Activated CD4-positive, alpha-beta memory T cell treated with anti-CD3 and anti-CD28 coated beads for 36 hours (primary cell): ENCODE measurements at regions not wholly inside any gene's neighbourhood (a gene's known extent, or its start where the extent isn't known, plus 50 kb on each side); places are given as distances from the start of the nearest gene placed in this dataset.

Experiments used
- CTCF ChIA-PET: fragments of 350-600 bp; sonication (Branson Sonifier 250); formaldehyde crosslinking; loops from one replicate; lab custom pipeline; 2021; ENCODE audit warnings: antibody characterized with exemption, inconsistent platforms; lab: Charles Lee
- POLR2A ChIA-PET: fragments of 350-600 bp; sonication (Branson Sonifier 250); formaldehyde crosslinking; loops from one replicate; lab custom pipeline; 2021; ENCODE audit warnings: antibody characterized with exemption; lab: Charles Lee
- DNase-seq: peaks from one replicate; pipeline ENCODE4 v3.0.0-alpha.2; 2020
- H3K27ac Mint-ChIP-seq: one replicate; pipeline ENCODE4 v1.8.0; 2021; ENCODE audit warnings: mixed read lengths
- H3K27me3 Mint-ChIP-seq: one replicate; pipeline ENCODE4 v1.8.0; 2021; ENCODE audit warnings: mixed read lengths
- H3K36me3 Mint-ChIP-seq: one replicate; pipeline ENCODE4 v1.8.0; 2021; ENCODE audit warnings: mixed read lengths
- H3K4me1 Mint-ChIP-seq: one replicate; pipeline ENCODE4 v1.8.0; 2021; ENCODE audit warnings: low read depth, mixed read lengths
- H3K4me3 Mint-ChIP-seq: one replicate; pipeline ENCODE4 v1.8.0; 2021; ENCODE audit warnings: mild to moderate bottlenecking, mixed read lengths
- H3K9me3 Mint-ChIP-seq: one replicate; pipeline ENCODE4 v1.8.0; 2021; ENCODE audit warnings: mixed read lengths
- intact Hi-C: fragments of 100-400 bp; cut with micrococcal nuclease; formaldehyde crosslinking; loops from one replicate; pipeline ENCODE4 v1.15.1; 2023

DNA sequence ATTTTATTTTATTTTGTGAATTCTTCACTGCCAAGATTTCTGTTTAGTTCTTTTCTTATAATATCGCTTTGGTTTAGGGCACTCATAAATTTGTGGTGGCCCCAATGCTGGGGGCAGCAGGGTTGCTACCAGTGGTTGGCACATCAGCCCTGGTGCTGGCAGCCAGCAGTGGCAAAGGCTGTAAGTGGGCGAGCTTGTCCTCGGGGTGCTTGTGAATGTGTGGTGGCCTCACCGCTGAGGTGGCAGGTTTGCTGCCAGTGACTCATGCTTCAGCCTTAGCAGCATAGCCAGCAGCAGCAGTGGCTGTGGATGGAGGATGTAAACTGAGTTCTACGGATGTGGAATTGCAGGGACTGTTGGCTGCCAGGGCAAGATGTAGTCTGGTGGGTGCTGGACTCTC lies 262.9 kb upstream of the DMAC1 start:
- no peak for DNase-seq
- Mint-ChIP-seq H3K36me3 (peaks cover 2% of the 10 kb centered on the region), H3K4me1 (peaks cover 2% of the 10 kb centered on the region), H3K9me3 (peaks cover 9% of the 10 kb centered on the region), H3K4me3 (no peak overlapping the region), H3K27me3 (no peaks in the 10 kb centered on the region), H3K27ac (no peak overlapping the region)
- intact Hi-C loops, result loop anchor here (10.0 kb wide), 1 partner anchor 488 kb away; no protein-coding TSS in a partner anchor
- POLR2A ChIA-PET, result interaction anchor here (0.7 kb wide), 1 partner anchor 837 kb away, joined by 3 read pairs; no protein-coding TSS in a partner anchor
- CTCF ChIA-PET, result no interaction called here

- POLR2A ChIA-PET, result no interaction called here
- H3K27me3 Mint-ChIP-seq, result no peaks in the 10 kb centered on the region
- no peak overlapping the region for H3K27ac Mint-ChIP-seq
- CTCF ChIA-PET, result no interaction called here
- H3K4me1 Mint-ChIP-seq, result no peaks in the 10 kb centered on the region
- DNase-seq, result no peak
- H3K9me3 Mint-ChIP-seq, result peaks cover 27% of the 10 kb centered on the region
- H3K36me3 Mint-ChIP-seq, result peaks cover 12% of the 10 kb centered on the region
- no peak overlapping the region for H3K4me3 Mint-ChIP-seq
- intact Hi-C loops, result no loop called here
These were observed 253.9 kb upstream of the DMAC1 start for GRCh38 chr9:8053501-8053900.

DNA sequence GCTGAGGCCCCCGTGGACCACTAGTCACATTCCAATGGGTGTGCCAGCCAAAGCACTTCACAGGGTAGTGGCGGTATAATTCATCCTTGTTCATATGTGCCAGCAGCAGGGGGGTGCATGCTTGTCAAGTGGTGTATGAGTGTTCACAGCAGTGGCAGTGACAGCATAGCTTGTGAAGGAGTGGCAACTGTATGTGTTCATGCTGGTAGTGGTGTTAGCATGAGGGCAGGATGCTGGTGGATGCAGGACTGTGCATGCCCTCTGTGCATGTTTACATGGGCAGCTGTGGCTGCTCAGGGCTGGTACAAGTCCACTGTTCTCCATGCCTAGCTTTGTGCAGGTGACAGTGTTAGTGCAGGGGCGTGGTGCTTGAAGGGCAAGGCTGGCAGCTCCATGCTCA lies 253.4 kb upstream of the DMAC1 start:
- ChIA-PET POLR2A (no interaction called here), CTCF (no interaction called here)
- Mint-ChIP-seq H3K27me3 (no peaks in the 10 kb centered on the region), H3K4me1 (no peaks in the 10 kb centered on the region), H3K4me3 (no peak overlapping the region), H3K36me3 (peaks cover 16% of the 10 kb centered on the region), H3K9me3 (peaks cover 31% of the 10 kb centered on the region), H3K27ac (no peak overlapping the region)
- intact Hi-C loops, result no loop called here
- no peak for DNase-seq

DNA sequence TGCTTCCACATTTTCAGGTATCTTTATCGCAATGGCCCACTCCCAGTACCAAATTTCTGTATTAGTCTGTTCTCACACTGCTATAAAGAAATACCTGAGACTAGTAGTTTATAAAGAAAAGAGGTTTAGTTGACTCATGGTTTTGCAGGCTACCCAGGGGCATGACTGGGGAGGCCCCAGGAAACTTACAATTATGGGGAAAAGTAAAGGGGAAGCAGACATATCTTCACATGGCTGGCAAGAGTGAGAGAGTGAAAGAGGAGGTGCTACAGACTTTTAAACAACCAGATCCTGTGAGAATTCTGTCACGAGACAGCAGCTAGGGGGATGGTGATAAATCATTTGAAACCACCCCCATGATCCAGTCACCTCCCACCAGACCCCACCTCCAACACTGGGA lies 238.2 kb upstream of the DMAC1 start:
- H3K27ac Mint-ChIP-seq, result no peak overlapping the region
- ChIA-PET POLR2A (no interaction called here), CTCF (no interaction called here)
- DNase-seq, result no peak
- intact Hi-C loops, result no loop called here
- H3K4me1 Mint-ChIP-seq, result no peaks in the 10 kb centered on the region
- peaks cover 48% of the 10 kb centered on the region for H3K9me3 Mint-ChIP-seq
- peaks cover 8% of the 10 kb centered on the region for H3K36me3 Mint-ChIP-seq
- no peak overlapping the region for H3K4me3 Mint-ChIP-seq
- no peaks in the 10 kb centered on the region for H3K27me3 Mint-ChIP-seq

GRCh38 chr9:8036914-8037524 lies 237.4 kb upstream of the DMAC1 start:
- no peaks in the 10 kb centered on the region for H3K4me1 Mint-ChIP-seq
- POLR2A ChIA-PET, result no interaction called here
- H3K27me3 Mint-ChIP-seq, result no peaks in the 10 kb centered on the region
- H3K36me3 Mint-ChIP-seq, result peaks cover 8% of the 10 kb centered on the region
- no peak overlapping the region for H3K27ac Mint-ChIP-seq
- peaks cover 45% of the 10 kb centered on the region for H3K9me3 Mint-ChIP-seq
- intact Hi-C loops, result no loop called here
- no peak for DNase-seq
- no peak overlapping the region for H3K4me3 Mint-ChIP-seq
- CTCF ChIA-PET, result no interaction called here

DNA sequence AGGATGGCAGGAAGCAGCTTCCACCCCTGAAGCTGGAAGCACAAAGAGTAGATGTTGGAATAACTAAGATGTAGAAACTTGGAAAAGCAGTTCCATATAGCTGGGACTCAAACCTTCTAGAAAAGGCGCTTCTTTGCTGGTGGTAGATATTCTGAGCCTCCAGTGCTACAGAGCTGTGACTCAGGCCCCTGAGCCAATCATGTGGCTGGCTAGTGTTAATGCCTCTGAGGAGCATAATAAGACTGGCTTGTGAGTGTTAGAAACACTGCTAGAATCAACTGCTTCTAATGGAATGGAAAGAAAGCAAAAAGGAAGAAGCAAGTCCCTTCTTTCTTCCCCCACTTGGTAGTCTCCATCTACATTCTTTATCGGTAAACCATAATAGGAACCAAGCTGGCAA lies 234.2 kb upstream of the DMAC1 start:
- Mint-ChIP-seq H3K4me3 (no peak overlapping the region), H3K27ac (no peak overlapping the region), H3K27me3 (no peaks in the 10 kb centered on the region), H3K9me3 (peaks cover 23% of the 10 kb centered on the region), H3K36me3 (peaks cover 8% of the 10 kb centered on the region), H3K4me1 (no peaks in the 10 kb centered on the region)
- no peak for DNase-seq
- CTCF ChIA-PET, result interaction anchor here (0.6 kb wide), 1 partner anchor 1758 kb away, joined by 3 read pairs; no protein-coding TSS in a partner anchor
- POLR2A ChIA-PET, result no interaction called here
- intact Hi-C loops, result no loop called here

GRCh38 chr9:8030095-8030494 lies 230.5 kb upstream of the DMAC1 start:
- no peak for DNase-seq
- Mint-ChIP-seq H3K27ac (no peak overlapping the region), H3K4me1 (no peaks in the 10 kb centered on the region), H3K9me3 (no peaks in the 10 kb centered on the region), H3K36me3 (no peaks in the 10 kb centered on the region), H3K4me3 (no peak overlapping the region), H3K27me3 (no peaks in the 10 kb centered on the region)
- ChIA-PET CTCF (no interaction called here), POLR2A (no interaction called here)
- intact Hi-C loops, result no loop called here

GRCh38 chr9:8027351-8027750 lies 227.8 kb upstream of the DMAC1 start:
- intact Hi-C loops, result no loop called here
- no peak overlapping the region for H3K27ac Mint-ChIP-seq
- DNase-seq, result no peak
- H3K9me3 Mint-ChIP-seq, result peaks cover 5% of the 10 kb centered on the region
- CTCF ChIA-PET, result no interaction called here
- H3K27me3 Mint-ChIP-seq, result no peaks in the 10 kb centered on the region
- no peak overlapping the region for H3K4me3 Mint-ChIP-seq
- POLR2A ChIA-PET, result no interaction called here
- no peaks in the 10 kb centered on the region for H3K36me3 Mint-ChIP-seq
- H3K4me1 Mint-ChIP-seq, result no peaks in the 10 kb centered on the region

DNA sequence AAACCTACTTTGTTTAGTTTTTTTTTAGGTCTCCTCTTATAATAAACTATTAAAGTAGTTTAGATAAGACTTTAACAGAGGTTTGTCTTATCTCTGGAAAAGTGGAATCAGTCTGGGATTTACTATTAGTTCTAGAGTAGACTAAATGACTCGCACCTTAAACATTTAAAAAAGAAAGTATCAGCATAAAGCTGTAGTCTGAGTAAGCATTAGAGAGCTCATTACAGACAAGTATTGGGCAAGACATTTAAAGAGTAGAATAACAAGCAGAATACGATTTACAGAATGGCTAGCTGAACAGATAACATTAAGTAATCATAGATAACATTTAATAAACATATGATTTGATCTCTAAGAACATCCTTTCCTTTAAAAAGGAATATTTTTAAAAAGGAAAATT lies 226.0 kb upstream of the DMAC1 start:
- no peaks in the 10 kb centered on the region for H3K27me3 Mint-ChIP-seq
- H3K36me3 Mint-ChIP-seq, result no peaks in the 10 kb centered on the region
- no peak for DNase-seq
- ChIA-PET POLR2A (no interaction called here), CTCF (interaction anchor here (0.6 to 0.7 kb wide), 2 partner anchors 101 to 435 kb away, joined by 3 read pairs; no protein-coding TSS in a partner anchor)
- H3K4me1 Mint-ChIP-seq, result no peaks in the 10 kb centered on the region
- no peak overlapping the region for H3K4me3 Mint-ChIP-seq
- H3K27ac Mint-ChIP-seq, result no peak overlapping the region
- intact Hi-C loops, result no loop called here
- peaks cover 7% of the 10 kb centered on the region for H3K9me3 Mint-ChIP-seq

GRCh38 chr9:8020186-8020585 lies 220.6 kb upstream of the DMAC1 start:
- CTCF ChIA-PET, result no interaction called here
- DNase-seq, result no peak
- no peaks in the 10 kb centered on the region for H3K36me3 Mint-ChIP-seq
- H3K9me3 Mint-ChIP-seq, result peaks cover 7% of the 10 kb centered on the region
- no peak overlapping the region for H3K4me3 Mint-ChIP-seq
- no peak overlapping the region for H3K27ac Mint-ChIP-seq
- intact Hi-C loops, result no loop called here
- no peaks in the 10 kb centered on the region for H3K27me3 Mint-ChIP-seq
- no peaks in the 10 kb centered on the region for H3K4me1 Mint-ChIP-seq
- POLR2A ChIA-PET, result no interaction called here

- H3K9me3 Mint-ChIP-seq, result peaks cover 7% of the 10 kb centered on the region
- no peak overlapping the region for H3K27ac Mint-ChIP-seq
- ChIA-PET CTCF (no interaction called here), POLR2A (no interaction called here)
- no peaks in the 10 kb centered on the region for H3K27me3 Mint-ChIP-seq
- DNase-seq, result no peak
- intact Hi-C loops, result no loop called here
- no peaks in the 10 kb centered on the region for H3K36me3 Mint-ChIP-seq
- no peaks in the 10 kb centered on the region for H3K4me1 Mint-ChIP-seq
- H3K4me3 Mint-ChIP-seq, result no peak overlapping the region
These were observed 220.1 kb upstream of the DMAC1 start for GRCh38 chr9:8019636-8020035.

DNA sequence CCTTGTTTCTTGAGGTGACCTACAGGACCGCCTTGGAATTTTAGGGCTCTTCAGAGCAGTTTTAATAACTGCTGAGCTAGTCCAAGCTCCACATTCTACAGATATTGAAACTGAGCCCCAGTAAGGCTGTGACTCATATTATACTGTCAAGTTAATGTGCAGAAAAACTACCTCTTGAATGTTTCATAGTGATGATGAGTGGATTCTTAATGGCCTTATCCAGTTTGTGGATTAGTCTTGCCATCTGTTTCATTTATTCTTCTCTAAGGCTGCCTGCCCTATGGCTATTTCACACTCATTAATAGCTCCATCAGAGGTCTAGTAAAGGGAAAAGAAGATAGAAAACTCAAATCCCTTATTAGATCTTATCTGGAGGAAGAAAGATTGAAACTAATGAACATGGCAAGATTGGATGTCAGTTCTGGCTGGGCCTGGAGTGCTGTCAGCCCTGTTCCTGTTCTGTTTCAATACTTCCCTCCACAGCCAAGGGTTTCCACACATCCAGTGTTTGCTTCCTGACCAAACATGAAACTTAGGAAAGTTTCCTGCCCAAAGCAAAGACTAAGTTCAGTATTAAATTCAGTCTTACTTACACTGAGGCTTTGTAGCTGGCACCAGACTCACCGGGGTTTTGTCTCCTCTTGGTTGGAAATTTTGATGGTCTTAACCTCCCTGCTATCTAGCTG lies 215.6 kb upstream of the DMAC1 start:
- intact Hi-C loops, result no loop called here
- no peak overlapping the region for H3K27ac Mint-ChIP-seq
- H3K4me1 Mint-ChIP-seq, result no peaks in the 10 kb centered on the region
- ChIA-PET CTCF (interaction anchor here (1.2 kb wide), 1 partner anchor 37 kb away, joined by 3 read pairs; no protein-coding TSS in a partner anchor), POLR2A (no interaction called here)
- no peak overlapping the region for H3K4me3 Mint-ChIP-seq
- no peaks in the 10 kb centered on the region for H3K27me3 Mint-ChIP-seq
- no peaks in the 10 kb centered on the region for H3K36me3 Mint-ChIP-seq
- no peaks in the 10 kb centered on the region for H3K9me3 Mint-ChIP-seq
- no peak for DNase-seq

DNA sequence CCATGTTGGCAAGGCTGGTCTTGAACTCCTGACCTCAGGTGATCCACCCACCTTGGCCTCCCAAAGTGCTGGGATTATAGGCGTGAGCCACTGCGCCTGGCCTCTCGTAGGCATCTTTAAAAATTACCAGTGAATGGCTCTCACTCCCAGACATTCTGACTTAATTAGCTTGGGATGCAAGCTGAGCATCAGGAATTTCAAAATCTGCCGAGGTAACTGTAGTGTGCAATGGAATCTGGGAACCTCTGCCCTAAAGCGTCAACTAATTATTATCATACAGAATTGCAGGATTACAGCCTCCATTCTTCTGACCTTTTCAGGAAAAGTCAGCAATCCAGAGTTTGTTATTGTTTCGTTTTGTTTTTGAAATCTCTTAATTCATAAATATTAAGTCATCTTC lies 213.4 kb upstream of the DMAC1 start:
- H3K36me3 Mint-ChIP-seq, result no peaks in the 10 kb centered on the region
- no peaks in the 10 kb centered on the region for H3K9me3 Mint-ChIP-seq
- ChIA-PET CTCF (no interaction called here), POLR2A (no interaction called here)
- intact Hi-C loops, result no loop called here
- H3K27ac Mint-ChIP-seq, result no peak overlapping the region
- no peak overlapping the region for H3K4me3 Mint-ChIP-seq
- H3K4me1 Mint-ChIP-seq, result no peaks in the 10 kb centered on the region
- DNase-seq, result no peak
- H3K27me3 Mint-ChIP-seq, result no peaks in the 10 kb centered on the region
